ENCODE measurements at regions not wholly inside any gene's neighbourhood (a gene's known extent, or its start where the extent isn't known, plus 50 kb on each side); places are given as distances from the start of the nearest gene placed in this dataset.
"Not testable (repeated sequence)": the region's sequence is repeated elsewhere in the genome, so short reads cannot be mapped to it uniquely, and the experiment has no call there.

DNA sequence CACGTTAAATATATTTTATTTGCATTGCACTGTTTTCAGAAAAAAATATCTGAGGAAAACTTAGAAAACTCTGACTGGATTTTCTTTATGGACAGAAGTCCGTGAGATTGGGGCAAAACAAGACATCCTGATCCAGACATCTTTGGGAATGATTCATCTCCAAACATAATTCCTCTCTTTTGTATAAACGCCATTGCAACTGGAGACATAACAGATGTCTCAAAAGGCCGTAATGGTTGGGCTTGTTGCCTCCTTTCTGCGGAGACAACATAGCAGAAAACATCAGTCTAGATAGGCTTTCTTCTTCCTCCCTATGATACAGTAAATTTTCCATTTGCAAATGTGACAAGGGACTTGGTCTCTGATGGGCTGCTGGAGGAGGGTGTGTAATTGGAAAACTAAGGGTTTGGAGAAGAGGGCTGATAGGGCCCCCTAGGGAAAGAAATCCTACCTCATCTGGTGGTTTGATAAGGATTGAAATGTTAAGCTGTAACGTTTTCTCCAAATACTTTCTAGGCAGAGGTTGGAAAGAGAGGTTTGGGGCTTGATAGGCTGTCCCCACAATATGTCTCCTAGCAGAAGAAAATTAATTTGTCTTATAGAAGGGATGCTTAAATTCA lies 631.5 kb upstream of the ST8SIA4 start:
- Mint-ChIP-seq H3K27me3 (no peaks in the 10 kb centered on the region), H3K4me1 (no peaks in the 10 kb centered on the region), H3K27ac (no peak overlapping the region), H3K36me3 (no peaks in the 10 kb centered on the region), H3K4me3 (no peak overlapping the region), H3K9me3 (peaks cover 3 to 7% (median 5%) of the 10 kb centered on the region in 7 donors)
- Histone ChIP-seq H3K4me3 (ENCODE audit: low read depth, low read length) (no peak overlapping the region), H3K9me3 (ENCODE audit: control insufficient read depth in 2 of 2, low read length in 2 of 2) (no peaks in the 10 kb centered on the region), H3K27ac (ENCODE audit: insufficient read depth, low read length, poor library complexity, severe bottlenecking) (no peak overlapping the region), H3K36me3 (ENCODE audit: control insufficient read depth, insufficient read depth, low read length) (no peaks in the 10 kb centered on the region), H3K4me1 (ENCODE audit: control insufficient read depth, insufficient read depth, low read length, poor library complexity, severe bottlenecking) (no peaks in the 10 kb centered on the region), H3K27me3 (ENCODE audit: control insufficient read depth, insufficient read depth, low read length) (no peaks in the 10 kb centered on the region)
- ATAC-seq (ENCODE audit: low read depth in 2 of 2) (no peak), DNase-seq (no peak)

DNA sequence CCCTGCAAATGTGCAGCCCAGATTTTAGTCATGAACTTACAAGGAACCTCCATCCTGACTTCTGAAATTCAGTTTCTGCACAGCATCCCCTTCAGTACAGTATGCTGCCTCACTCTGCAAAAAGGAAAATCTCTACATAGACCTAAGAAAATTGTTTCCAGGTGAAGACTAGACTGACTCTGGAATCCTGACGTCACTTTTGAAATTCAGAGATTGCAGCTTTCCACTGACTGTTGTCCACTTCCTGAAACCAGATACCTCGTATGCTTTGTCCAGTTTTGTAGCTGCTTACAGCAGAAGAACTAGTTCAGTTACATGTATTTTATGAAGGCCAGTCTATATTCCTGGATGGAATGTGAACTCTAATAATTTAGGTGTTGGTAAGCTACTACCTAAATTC lies 629.3 kb upstream of the ST8SIA4 start:
- Histone ChIP-seq H3K36me3 (ENCODE audit: control insufficient read depth, insufficient read depth, low read length) (no peaks in the 10 kb centered on the region), H3K9me3 (ENCODE audit: control insufficient read depth in 2 of 2, low read length in 2 of 2) (no peaks in the 10 kb centered on the region), H3K4me3 (ENCODE audit: low read depth, low read length) (no peak overlapping the region), H3K27ac (ENCODE audit: insufficient read depth, low read length, poor library complexity, severe bottlenecking) (no peak overlapping the region), H3K4me1 (ENCODE audit: control insufficient read depth, insufficient read depth, low read length, poor library complexity, severe bottlenecking) (no peaks in the 10 kb centered on the region), H3K27me3 (ENCODE audit: control insufficient read depth, insufficient read depth, low read length) (no peaks in the 10 kb centered on the region)
- Mint-ChIP-seq H3K4me1 (no peaks in the 10 kb centered on the region), H3K27ac (no peak overlapping the region), H3K27me3 (no peaks in the 10 kb centered on the region), H3K36me3 (no peaks in the 10 kb centered on the region), H3K9me3 (peaks cover 3 to 13% (median 7%) of the 10 kb centered on the region in 7 donors), H3K4me3 (no peak overlapping the region)
- ATAC-seq (ENCODE audit: low read depth in 2 of 2) = no peak
- no peak for DNase-seq

- no peak overlapping the region for H3K4me3 ChIP-seq (ENCODE audit: low read depth, low read length)
- no peak overlapping the region for H3K4me3 Mint-ChIP-seq
- no peaks in the 10 kb centered on the region for H3K4me1 Mint-ChIP-seq
- H3K36me3 ChIP-seq (ENCODE audit: control insufficient read depth, insufficient read depth, low read length) = no peaks in the 10 kb centered on the region
- ATAC-seq (ENCODE audit: low read depth in 2 of 2) = no peak
- no peak overlapping the region for H3K27ac ChIP-seq (ENCODE audit: insufficient read depth, low read length, poor library complexity, severe bottlenecking)
- no peak overlapping the region for H3K27ac Mint-ChIP-seq
- no peak for DNase-seq
- H3K36me3 Mint-ChIP-seq = no peaks in the 10 kb centered on the region
- no peaks in the 10 kb centered on the region for H3K27me3 Mint-ChIP-seq
- peaks cover 3 to 15% (median 7%) of the 10 kb centered on the region in 7 donors for H3K9me3 Mint-ChIP-seq
- H3K27me3 ChIP-seq (ENCODE audit: control insufficient read depth, insufficient read depth, low read length) = no peaks in the 10 kb centered on the region
- no peaks in the 10 kb centered on the region for H3K4me1 ChIP-seq (ENCODE audit: control insufficient read depth, insufficient read depth, low read length, poor library complexity, severe bottlenecking)
- no peaks in the 10 kb centered on the region for H3K9me3 ChIP-seq (ENCODE audit: control insufficient read depth in 2 of 2, low read length in 2 of 2)
Observed at GRCh38 chr5:101531026-101531425, 627.9 kb upstream of the ST8SIA4 start.

- not testable (repeated sequence) for H3K36me3 ChIP-seq (ENCODE audit: control insufficient read depth, insufficient read depth, low read length); H3K27me3 ChIP-seq (ENCODE audit: control insufficient read depth, insufficient read depth, low read length); H3K4me1 Mint-ChIP-seq; H3K36me3 Mint-ChIP-seq; ATAC-seq (ENCODE audit: low read depth in 2 of 2); H3K4me3 ChIP-seq (ENCODE audit: low read depth, low read length); H3K27ac ChIP-seq (ENCODE audit: insufficient read depth, low read length, poor library complexity, severe bottlenecking); H3K27ac Mint-ChIP-seq; H3K9me3 ChIP-seq (ENCODE audit: control insufficient read depth in 2 of 2, low read length in 2 of 2); H3K4me1 ChIP-seq (ENCODE audit: control insufficient read depth, insufficient read depth, low read length, poor library complexity, severe bottlenecking); DNase-seq; H3K4me3 Mint-ChIP-seq; H3K27me3 Mint-ChIP-seq
- peaks cover 0 to 15% (median 8%) of the 10 kb centered on the region in 7 donors for H3K9me3 Mint-ChIP-seq
Observed at GRCh38 chr5:101529094-101529493, 626.0 kb upstream of the ST8SIA4 start.

- no peaks in the 10 kb centered on the region for H3K36me3 Mint-ChIP-seq
- Histone ChIP-seq H3K9me3 (ENCODE audit: control insufficient read depth in 2 of 2, low read length in 2 of 2) (peaks cover 0 to 5% of the 10 kb centered on the region in 2 experiments), H3K4me3 (ENCODE audit: low read depth, low read length) (no peak overlapping the region), H3K27ac (ENCODE audit: insufficient read depth, low read length, poor library complexity, severe bottlenecking) (no peak overlapping the region), H3K4me1 (ENCODE audit: control insufficient read depth, insufficient read depth, low read length, poor library complexity, severe bottlenecking) (no peaks in the 10 kb centered on the region), H3K36me3 (ENCODE audit: control insufficient read depth, insufficient read depth, low read length) (no peaks in the 10 kb centered on the region), H3K27me3 (ENCODE audit: control insufficient read depth, insufficient read depth, low read length) (no peaks in the 10 kb centered on the region)
- H3K4me1 Mint-ChIP-seq = no peaks in the 10 kb centered on the region
- DNase-seq (no peak), ATAC-seq (ENCODE audit: low read depth in 2 of 2) (no peak)
- no peak overlapping the region for H3K4me3 Mint-ChIP-seq
- H3K27me3 Mint-ChIP-seq = no peaks in the 10 kb centered on the region
- H3K27ac Mint-ChIP-seq = no peak overlapping the region
- peaks cover 0 to 9% (median 4%) of the 10 kb centered on the region in 7 donors for H3K9me3 Mint-ChIP-seq
Observed at GRCh38 chr5:101520417-101520816, 617.3 kb upstream of the ST8SIA4 start.

DNA sequence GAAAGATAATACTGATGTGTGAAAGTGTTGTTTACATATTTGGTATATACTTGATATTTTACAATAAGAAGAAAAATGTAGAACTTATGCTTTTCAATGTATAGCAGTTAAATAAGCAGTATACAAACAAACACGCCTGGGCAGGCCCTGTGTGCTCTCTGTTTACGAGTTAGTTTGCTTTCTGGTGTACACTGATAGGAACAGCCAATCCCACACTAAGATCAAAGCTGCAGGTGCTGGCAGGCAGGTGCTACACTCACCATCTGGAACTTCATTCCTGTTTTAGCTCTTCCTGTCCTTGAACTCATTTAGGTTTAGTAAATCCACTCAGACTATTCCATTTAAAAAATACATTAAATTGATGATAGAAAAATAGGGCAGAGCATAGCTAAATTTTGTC lies 614.7 kb upstream of the ST8SIA4 start:
- peaks cover 0 to 10% (median 4%) of the 10 kb centered on the region in 7 donors for H3K9me3 Mint-ChIP-seq

DNA sequence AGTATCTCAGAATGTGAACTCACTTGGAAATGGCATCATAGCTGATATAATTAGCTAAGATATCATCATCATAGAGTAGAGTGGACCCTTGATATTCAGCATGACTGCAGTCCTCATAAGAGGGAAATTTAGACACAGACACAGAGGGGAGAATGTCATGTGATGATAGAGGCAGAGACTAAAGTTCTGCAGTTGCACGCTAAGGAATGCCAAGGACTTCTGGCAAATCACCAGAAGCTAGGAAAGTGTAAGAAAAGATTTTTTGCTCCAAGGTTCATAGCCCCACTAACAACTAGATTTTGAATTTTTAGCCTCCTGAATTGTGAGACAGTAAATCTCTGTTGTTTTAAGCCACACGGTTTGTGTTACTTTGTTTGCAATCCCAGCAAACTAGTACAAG lies 612.6 kb upstream of the ST8SIA4 start:
- Histone ChIP-seq H3K36me3 (ENCODE audit: control insufficient read depth, insufficient read depth, low read length) (no peaks in the 10 kb centered on the region), H3K27ac (ENCODE audit: insufficient read depth, low read length, poor library complexity, severe bottlenecking) (no peak overlapping the region), H3K27me3 (ENCODE audit: control insufficient read depth, insufficient read depth, low read length) (no peaks in the 10 kb centered on the region), H3K9me3 (ENCODE audit: control insufficient read depth in 2 of 2, low read length in 2 of 2) (peaks cover 0 to 5% of the 10 kb centered on the region in 2 experiments), H3K4me3 (ENCODE audit: low read depth, low read length) (no peak overlapping the region), H3K4me1 (ENCODE audit: control insufficient read depth, insufficient read depth, low read length, poor library complexity, severe bottlenecking) (no peaks in the 10 kb centered on the region)
- H3K4me3 Mint-ChIP-seq = no peak overlapping the region
- no peaks in the 10 kb centered on the region for H3K4me1 Mint-ChIP-seq
- no peak for ATAC-seq (ENCODE audit: low read depth in 2 of 2)
- H3K9me3 Mint-ChIP-seq = peaks cover 0 to 13% (median 4%) of the 10 kb centered on the region in 7 donors
- no peaks in the 10 kb centered on the region for H3K36me3 Mint-ChIP-seq
- H3K27ac Mint-ChIP-seq = no peak overlapping the region
- DNase-seq = no peak
- H3K27me3 Mint-ChIP-seq = no peaks in the 10 kb centered on the region

More for the DNA sequence above, 614.7 kb upstream of the ST8SIA4 start:
- Mint-ChIP-seq H3K27me3 (no peaks in the 10 kb centered on the region), H3K27ac (no peak overlapping the region), H3K36me3 (no peaks in the 10 kb centered on the region), H3K4me3 (no peak overlapping the region), H3K4me1 (no peaks in the 10 kb centered on the region)
- Histone ChIP-seq H3K36me3 (ENCODE audit: control insufficient read depth, insufficient read depth, low read length) (no peaks in the 10 kb centered on the region), H3K4me1 (ENCODE audit: control insufficient read depth, insufficient read depth, low read length, poor library complexity, severe bottlenecking) (no peaks in the 10 kb centered on the region), H3K9me3 (ENCODE audit: control insufficient read depth in 2 of 2, low read length in 2 of 2) (peaks cover 0 to 5% of the 10 kb centered on the region in 2 experiments), H3K4me3 (ENCODE audit: low read depth, low read length) (no peak overlapping the region), H3K27me3 (ENCODE audit: control insufficient read depth, insufficient read depth, low read length) (no peaks in the 10 kb centered on the region), H3K27ac (ENCODE audit: insufficient read depth, low read length, poor library complexity, severe bottlenecking) (no peak overlapping the region)
- ATAC-seq (ENCODE audit: low read depth in 2 of 2) (no peak), DNase-seq (no peak)

DNA sequence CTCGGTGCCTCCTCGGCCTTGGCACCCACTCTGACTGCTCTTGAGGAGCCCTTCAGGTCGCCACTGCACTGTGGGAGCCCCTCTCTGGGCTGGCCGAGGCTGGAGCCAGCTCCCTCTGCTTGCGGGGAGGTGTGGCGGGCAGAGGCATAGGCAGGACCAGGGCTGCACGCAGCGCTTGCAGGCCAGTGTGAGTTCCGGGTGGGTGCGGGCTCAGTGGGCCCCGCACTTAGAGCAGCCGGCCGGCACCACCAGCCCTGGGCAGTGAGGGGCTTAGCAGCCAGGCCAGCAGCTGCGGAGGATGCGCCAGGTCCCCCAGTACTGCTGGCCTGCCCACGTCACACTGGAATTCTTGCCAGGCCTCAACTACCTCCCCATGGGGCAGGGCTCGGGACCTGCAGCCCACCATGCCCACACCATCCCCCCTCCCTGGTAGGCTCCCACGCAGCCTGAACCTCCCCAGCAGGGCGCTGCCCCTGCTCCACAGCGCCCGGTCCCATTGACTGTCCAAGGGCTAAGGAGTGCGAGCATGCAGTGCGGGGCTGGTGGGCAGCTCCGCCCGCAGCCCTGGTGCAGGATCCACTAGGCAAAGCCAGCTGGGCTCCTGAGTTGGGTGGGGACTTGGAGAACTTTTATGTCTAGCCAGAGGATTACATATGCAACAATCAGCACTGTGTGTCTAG lies 602.9 kb upstream of the ST8SIA4 start:
- Mint-ChIP-seq H3K27ac (no peak overlapping the region), H3K27me3 (no peaks in the 10 kb centered on the region), H3K9me3 (peaks cover 0 to 31% (median 8%) of the 10 kb centered on the region in 7 donors), H3K36me3 (no peaks in the 10 kb centered on the region), H3K4me1 (no peaks in the 10 kb centered on the region), H3K4me3 (no peak overlapping the region)
- H3K36me3 ChIP-seq (ENCODE audit: control insufficient read depth, insufficient read depth, low read length) = no peaks in the 10 kb centered on the region
- no peaks in the 10 kb centered on the region for H3K27me3 ChIP-seq (ENCODE audit: control insufficient read depth, insufficient read depth, low read length)
- no peak for DNase-seq
- no peak for ATAC-seq (ENCODE audit: low read depth in 2 of 2)
- H3K4me1 ChIP-seq (ENCODE audit: control insufficient read depth, insufficient read depth, low read length, poor library complexity, severe bottlenecking) = no peaks in the 10 kb centered on the region
- H3K4me3 ChIP-seq (ENCODE audit: low read depth, low read length) = no peak overlapping the region
- no peak overlapping the region for H3K27ac ChIP-seq (ENCODE audit: insufficient read depth, low read length, poor library complexity, severe bottlenecking)
- peaks cover 0 to 3% of the 10 kb centered on the region in 2 experiments for H3K9me3 ChIP-seq (ENCODE audit: control insufficient read depth in 2 of 2, low read length in 2 of 2)
